ENCODE measurements at regions not wholly inside any gene's neighbourhood (a gene's known extent, or its start where the extent isn't known, plus 50 kb on each side); places are given as distances from the start of the nearest gene placed in this dataset.
"Not testable (repeated sequence)": the region's sequence is repeated elsewhere in the genome, so short reads cannot be mapped to it uniquely, and the experiment has no call there.

GRCh38 chr18:70421471-70422390 is 132.9 kb downstream of the SOCS6 start:
- DNase-seq (ENCODE audit: low read depth, low spot score): peak; percentile 34

- no peak for DNase-seq (ENCODE audit: low read depth, low spot score)
These were observed 131.5 kb downstream of the SOCS6 start for GRCh38 chr18:70420146-70420898.

GRCh38 chr18:70419526-70419925 is 130.7 kb downstream of the SOCS6 start:
- DNase-seq (ENCODE audit: low read depth, low spot score): no peak

GRCh38 chr18:70418546-70419311 is 129.9 kb downstream of the SOCS6 start:
- DNase-seq (ENCODE audit: low read depth, low spot score): no peak

GRCh38 chr18:70417847-70418246 is 129.0 kb downstream of the SOCS6 start:
- DNase-seq (ENCODE audit: low read depth, low spot score): no peak

GRCh38 chr18:70416496-70416895 is 127.7 kb downstream of the SOCS6 start:
- no peak for DNase-seq (ENCODE audit: low read depth, low spot score)

GRCh38 chr18:70415823-70416488 is 127.1 kb downstream of the SOCS6 start:
- DNase-seq (ENCODE audit: low read depth, low spot score): no peak

- DNase-seq (ENCODE audit: low read depth, low spot score): no peak
These were observed 125.6 kb downstream of the SOCS6 start for GRCh38 chr18:70414315-70414900.

- DNase-seq (ENCODE audit: low read depth, low spot score): no peak
These were observed 124.6 kb downstream of the SOCS6 start for GRCh38 chr18:70413455-70413854.

GRCh38 chr18:70411876-70412435 is 123.1 kb downstream of the SOCS6 start:
- no peak for DNase-seq (ENCODE audit: low read depth, low spot score)

- no peak for DNase-seq (ENCODE audit: low read depth, low spot score)
These were observed 122.5 kb downstream of the SOCS6 start for GRCh38 chr18:70411307-70411706.

- no peak for DNase-seq (ENCODE audit: low read depth, low spot score)
These were observed 116.2 kb downstream of the SOCS6 start for GRCh38 chr18:70405052-70405451.

- no peak for DNase-seq (ENCODE audit: low read depth, low spot score)
These were observed 111.6 kb downstream of the SOCS6 start for GRCh38 chr18:70400476-70400875.

GRCh38 chr18:70398076-70398475 is 109.2 kb downstream of the SOCS6 start:
- no peak for DNase-seq (ENCODE audit: low read depth, low spot score)

GRCh38 chr18:70397259-70397925 is 108.5 kb downstream of the SOCS6 start:
- DNase-seq (ENCODE audit: low read depth, low spot score): no peak

GRCh38 chr18:70395771-70396170 is 106.9 kb downstream of the SOCS6 start:
- not testable (repeated sequence) for DNase-seq (ENCODE audit: low read depth, low spot score)

- no peak for DNase-seq (ENCODE audit: low read depth, low spot score)
These were observed 105.8 kb downstream of the SOCS6 start for GRCh38 chr18:70394672-70395071.

- DNase-seq (ENCODE audit: low read depth, low spot score): no peak
These were observed 101.7 kb downstream of the SOCS6 start for GRCh38 chr18:70390371-70391090.

GRCh38 chr18:70389036-70389435 is 100.2 kb downstream of the SOCS6 start:
- DNase-seq (ENCODE audit: low read depth, low spot score): not testable (repeated sequence)

All from brain pericyte (primary cell).